ENCODE measurements at regions not wholly inside any gene's neighbourhood (a gene's known extent, or its start where the extent isn't known, plus 50 kb on each side); places are given as distances from the start of the nearest gene placed in this dataset.
"Not testable (repeated sequence)": the region's sequence is repeated elsewhere in the genome, so short reads cannot be mapped to it uniquely, and the experiment has no call there.

DNA sequence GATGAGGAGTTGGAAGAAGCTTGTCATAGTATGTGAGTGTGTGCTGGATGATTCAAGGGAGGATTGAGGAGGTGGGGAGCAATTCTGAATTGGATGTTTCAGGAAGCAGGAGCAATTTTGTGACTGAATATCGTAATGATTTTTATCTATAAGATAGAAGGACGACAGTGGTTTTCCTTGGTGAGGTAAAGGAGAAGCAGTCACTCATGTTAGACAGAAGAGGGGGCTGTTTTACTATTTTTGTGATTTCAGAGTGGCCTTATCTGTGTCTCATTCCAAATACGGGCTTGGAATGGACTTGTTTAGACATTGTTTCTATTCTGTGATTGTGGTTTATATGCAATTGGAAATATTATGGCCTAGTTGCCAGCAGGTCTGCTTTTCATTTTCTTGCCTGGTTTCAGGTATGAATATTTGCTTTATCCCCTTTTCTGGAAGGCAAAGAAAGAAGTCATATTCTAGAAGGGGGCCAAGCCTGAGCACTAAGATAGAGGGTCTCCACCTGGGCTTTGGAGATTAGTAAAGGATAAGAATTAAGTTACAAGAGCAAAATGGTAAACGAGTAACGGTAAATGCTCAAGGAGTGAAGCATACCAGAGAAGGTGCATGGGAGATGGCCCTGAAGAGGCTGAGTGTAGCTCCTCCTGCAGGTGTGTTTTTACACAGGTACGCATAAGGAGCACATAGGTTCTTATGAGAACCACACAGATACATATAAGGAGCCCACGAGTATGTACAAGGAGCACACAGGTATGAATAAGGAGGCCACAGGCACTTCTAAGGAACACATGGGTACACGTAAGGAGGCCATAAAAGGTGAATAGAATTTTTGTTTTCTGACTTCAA is 124.6 kb upstream of the KCNAB1 start:
- no peak for DNase-seq
- no peak for ATAC-seq

- ATAC-seq = no peak
- DNase-seq = no peak
Measured at GRCh38 chr3:155996882-155997281, 123.5 kb upstream of the KCNAB1 start.

DNA sequence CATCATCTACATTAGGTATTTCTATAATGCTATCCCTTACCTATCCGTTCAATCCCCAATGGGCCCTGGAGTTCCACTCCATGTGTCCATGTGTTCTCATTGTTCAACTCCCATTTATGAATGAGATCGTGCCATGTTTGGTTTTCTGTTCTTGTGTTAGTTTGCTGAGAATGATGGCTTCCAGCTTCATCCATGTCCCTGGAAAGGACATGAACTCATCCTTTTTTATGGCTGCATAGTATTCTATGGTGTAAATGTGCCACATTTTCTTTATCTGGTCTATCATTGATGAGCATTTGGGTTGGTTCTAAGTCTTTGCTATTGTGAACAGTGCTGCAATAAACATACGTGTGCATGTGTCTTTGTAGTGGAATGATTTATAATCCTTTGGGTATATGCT is 122.2 kb upstream of the KCNAB1 start:
- not testable (repeated sequence) for ATAC-seq, DNase-seq

- ATAC-seq (no peak), DNase-seq (no peak)
Measured at GRCh38 chr3:156005736-156006135, 114.6 kb upstream of the KCNAB1 start.

- DNase-seq (no peak), ATAC-seq (no peak)
Measured at GRCh38 chr3:156010829-156011228, 109.5 kb upstream of the KCNAB1 start.

DNA sequence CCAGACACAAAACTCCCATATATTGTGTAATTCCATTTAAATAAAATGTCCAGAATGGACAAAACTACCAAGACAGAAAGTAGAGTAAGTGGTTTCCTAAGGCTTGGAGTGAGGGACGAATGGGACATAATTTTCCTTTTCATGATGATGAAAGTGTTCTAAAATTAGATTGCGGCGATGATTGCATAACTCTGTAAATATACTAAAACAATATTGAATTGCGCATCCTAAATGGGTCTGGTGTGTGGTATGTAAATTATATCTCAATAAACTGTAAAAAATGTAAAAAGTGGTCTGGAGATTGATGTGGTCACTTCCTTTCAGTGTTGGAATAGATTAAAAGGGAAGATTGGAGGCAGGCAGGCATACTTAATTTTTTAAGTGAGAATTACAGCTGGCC is 105.9 kb upstream of the KCNAB1 start:
- DNase-seq = no peak
- no peak for ATAC-seq

GRCh38 chr3:156016902-156017301 is 103.5 kb upstream of the KCNAB1 start:
- ATAC-seq (no peak), DNase-seq (no peak)

GRCh38 chr3:156017352-156018030 is 102.9 kb upstream of the KCNAB1 start:
- ATAC-seq (no peak), DNase-seq (no peak)

GRCh38 chr3:156024904-156025533 is 95.4 kb upstream of the KCNAB1 start:
- no peak for ATAC-seq
- DNase-seq = no peak

- no peak for ATAC-seq
- no peak for DNase-seq
Measured at GRCh38 chr3:156029208-156029607, 91.2 kb upstream of the KCNAB1 start.

DNA sequence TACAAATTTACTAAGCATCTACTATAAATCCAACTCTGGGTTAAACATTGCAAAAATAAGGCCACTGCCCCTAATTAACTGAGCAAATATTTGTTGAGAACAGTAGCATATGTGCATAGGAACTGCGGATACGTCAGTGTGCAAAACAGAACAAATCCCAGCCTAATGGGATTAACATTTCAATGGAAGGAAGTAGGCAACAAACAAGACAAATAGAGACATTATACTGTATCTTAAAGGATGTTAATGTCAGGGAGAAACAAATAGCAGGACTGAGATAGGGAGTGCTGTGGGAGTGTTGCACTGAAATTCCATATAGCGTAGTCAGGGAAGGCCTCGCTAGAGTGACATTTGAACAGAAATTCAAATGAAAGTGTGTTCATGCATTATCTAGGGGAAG is 89.7 kb upstream of the KCNAB1 start:
- DNase-seq (no peak), ATAC-seq (no peak)

DNA sequence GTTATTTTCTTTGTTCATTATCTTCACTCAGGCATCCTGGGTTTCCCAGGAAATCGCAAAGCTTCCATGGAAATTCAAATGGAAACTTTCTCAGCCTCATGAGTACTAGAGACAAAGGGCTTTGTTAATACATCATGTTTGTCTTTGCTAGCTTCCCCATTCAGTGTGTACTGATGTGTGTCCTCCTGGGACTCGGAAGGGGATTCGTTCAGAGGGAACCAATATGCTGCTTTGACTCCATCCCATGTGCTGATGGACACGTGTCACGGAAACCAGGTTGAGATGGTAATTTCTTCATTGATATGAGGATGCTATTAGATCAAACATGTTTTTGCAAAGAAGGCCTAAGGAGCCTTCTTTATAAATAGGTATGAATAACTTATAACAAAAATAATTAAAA is 87.0 kb upstream of the KCNAB1 start:
- DNase-seq = no peak
- ATAC-seq = no peak

- ATAC-seq = no peak
- DNase-seq = no peak
Measured at GRCh38 chr3:156035158-156035557, 85.2 kb upstream of the KCNAB1 start.

DNA sequence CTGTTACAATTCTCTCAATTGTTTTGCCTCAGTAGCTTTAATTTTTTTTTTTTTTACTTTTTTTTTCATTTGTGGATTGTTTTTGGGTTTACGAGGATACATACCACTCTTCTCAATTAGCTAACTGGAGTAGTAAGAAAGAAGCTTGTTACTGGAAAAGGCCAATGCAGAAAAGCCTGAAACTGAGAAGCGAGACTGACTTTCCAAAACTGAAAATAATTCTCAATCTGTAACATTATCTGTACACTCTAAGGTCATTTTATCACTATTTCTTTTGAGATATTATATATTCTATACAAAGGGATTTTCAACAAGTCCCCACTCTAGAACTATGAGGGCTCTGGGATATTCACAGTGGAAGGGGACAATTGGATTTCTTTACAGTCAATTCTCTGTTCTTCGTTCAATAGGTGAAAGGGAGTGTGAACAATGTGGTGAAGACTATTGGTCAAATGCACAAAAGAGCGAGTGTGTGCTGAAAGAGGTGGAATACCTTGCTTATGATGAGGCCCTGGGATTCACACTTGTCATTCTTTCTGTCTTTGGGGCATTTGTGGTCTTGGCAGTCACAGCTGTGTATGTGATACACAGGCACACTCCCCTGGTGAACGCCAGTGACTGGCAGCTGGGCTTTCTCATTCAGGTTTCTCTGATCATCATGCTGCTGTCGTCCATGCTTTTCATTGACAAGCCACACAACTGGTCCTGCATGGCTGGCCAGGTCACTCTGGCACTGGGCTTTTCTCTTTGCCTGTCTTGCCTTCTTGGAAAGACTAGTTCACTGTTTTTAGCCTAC is 83.9 kb upstream of the KCNAB1 start:
- no peak for ATAC-seq
- no peak for DNase-seq

DNA sequence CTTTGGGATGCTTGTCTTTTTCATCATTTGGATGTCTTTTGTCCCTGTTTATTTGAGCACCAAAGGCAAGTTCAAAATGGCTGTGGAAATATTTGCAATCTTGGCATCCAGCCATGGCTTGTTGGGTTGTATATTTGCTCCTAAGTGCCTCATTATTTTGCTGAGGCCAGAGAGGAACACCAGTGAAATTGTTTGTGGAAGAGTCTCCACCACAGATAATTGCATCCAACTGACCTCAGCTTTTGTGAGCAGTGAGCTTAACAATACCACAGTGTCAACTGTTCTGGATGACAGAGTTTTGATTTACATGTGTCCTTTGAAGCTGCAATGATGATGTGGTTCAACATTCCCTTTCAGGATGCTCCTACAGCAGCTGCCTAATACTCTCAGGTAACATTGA is 83.0 kb upstream of the KCNAB1 start:
- DNase-seq = no peak
- ATAC-seq = no peak

DNA sequence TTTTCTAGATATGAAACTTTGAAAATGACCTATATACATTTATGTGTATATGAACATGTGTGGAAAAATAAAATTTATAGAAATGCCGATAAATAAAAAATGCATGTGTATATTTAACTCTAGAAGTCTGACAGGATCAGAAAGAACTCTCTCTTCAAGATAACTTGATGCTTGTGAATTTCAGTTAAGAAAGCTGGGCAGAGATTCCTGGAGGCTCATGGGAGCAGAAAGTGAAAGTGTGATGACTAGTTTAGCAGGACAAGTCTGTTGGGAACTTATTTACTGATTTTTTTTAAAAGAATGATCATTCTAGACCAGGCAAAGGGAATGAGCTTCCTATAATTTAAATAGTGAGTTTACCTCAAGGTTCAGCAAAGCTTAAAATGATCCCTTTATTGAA is 81.5 kb upstream of the KCNAB1 start:
- no peak for DNase-seq
- no peak for ATAC-seq

- no peak for ATAC-seq
- no peak for DNase-seq
Measured at GRCh38 chr3:156040041-156040440, 80.3 kb upstream of the KCNAB1 start.

DNA sequence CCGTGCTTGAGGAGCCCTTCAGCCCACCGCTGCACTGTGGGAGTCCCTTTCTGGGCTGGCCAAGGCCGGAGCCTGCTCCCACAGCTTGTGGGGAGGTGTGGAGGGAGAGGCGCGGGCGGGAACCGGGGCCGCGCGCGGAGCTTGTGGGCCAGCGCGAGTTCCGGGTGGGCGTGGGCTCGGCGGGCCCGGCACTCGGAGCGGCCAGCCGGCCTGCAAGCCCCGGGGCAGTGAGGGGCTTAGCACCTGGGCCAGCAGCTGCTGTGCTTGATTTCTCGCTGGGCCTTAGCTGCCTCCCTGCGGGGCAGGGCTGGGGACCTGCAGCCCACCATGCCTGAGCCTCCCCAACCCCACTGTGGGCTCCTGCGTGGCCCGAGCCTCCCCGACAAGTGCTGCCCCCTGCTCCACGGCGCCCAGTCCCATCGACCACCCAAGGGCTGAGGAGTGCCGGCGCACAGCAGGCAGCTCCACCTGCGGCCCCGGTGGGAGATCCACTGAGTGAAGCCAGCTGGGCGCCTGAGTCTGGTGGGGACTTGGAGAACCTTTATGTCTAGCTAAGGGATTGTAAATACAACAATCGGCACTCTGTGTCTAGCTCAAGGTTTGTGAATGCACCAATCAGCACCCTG is 79.0 kb upstream of the KCNAB1 start:
- not testable (repeated sequence) for ATAC-seq, DNase-seq

- ATAC-seq, DNase-seq: not testable (repeated sequence)
Measured at GRCh38 chr3:156041856-156042255, 78.5 kb upstream of the KCNAB1 start.

- ATAC-seq = not testable (repeated sequence)
- DNase-seq = peak; percentile 59
Measured at GRCh38 chr3:156043832-156044633, 76.3 kb upstream of the KCNAB1 start.

GRCh38 chr3:156044634-156044975 is 75.8 kb upstream of the KCNAB1 start:
- ATAC-seq (no peak), DNase-seq (no peak)
